Neural cell (in vitro differentiated cells): ENCODE measurements at regions not wholly inside any gene's neighbourhood (a gene's known extent, or its start where the extent isn't known, plus 50 kb on each side); places are given as distances from the start of the nearest gene placed in this dataset.

ENCODE experiments used
- EP300 ChIP-seq: fragments of 450-650 bp; conservative IDR thresholded peaks from 2 replicates; pipeline ENCODE4 v1.6.1; 2014; ENCODE audit warnings: antibody characterized with exemption, mild to moderate bottlenecking, moderate library complexity; ENCODE audit not compliant: poor library complexity, severe bottlenecking
- MXI1 ChIP-seq: fragments of 450-650 bp; conservative IDR thresholded peaks from 2 replicates; pipeline ENCODE4 v1.6.1; 2014; ENCODE audit warnings: antibody characterized with exemption, mild to moderate bottlenecking; ENCODE audit not compliant: poor library complexity, severe bottlenecking
- POLR2AphosphoS5 ChIP-seq: IDR thresholded peaks from 2 replicates; pipeline ENCODE4 v1.6.1; 2012
- RAD21 ChIP-seq: fragments of 450-650 bp; conservative IDR thresholded peaks from 2 replicates; pipeline ENCODE4 v1.6.1; 2014; ENCODE audit warnings: antibody characterized with exemption, mild to moderate bottlenecking, moderate library complexity
- SMC3 ChIP-seq: fragments of 450-650 bp; conservative IDR thresholded peaks from 2 replicates; pipeline ENCODE4 v1.6.1; 2014; ENCODE audit warnings: antibody characterized with exemption, mild to moderate bottlenecking, moderate library complexity; ENCODE audit not compliant: poor library complexity
- TAF1 ChIP-seq: IDR thresholded peaks from 2 replicates; pipeline ENCODE4 v1.6.1; 2012; ENCODE audit warnings: low read depth
- TF ChIP-seq, protein P1 (sequence below): fragments of 450-650 bp; IDR thresholded peaks from 2 replicates; pipeline ENCODE4 v1.5.1; 2014; ENCODE audit warnings: antibody characterized with exemption, mild to moderate bottlenecking, moderate library complexity; ENCODE audit not compliant: poor library complexity, severe bottlenecking

GRCh38 chr3:150082898-150083654 is 112.4 kb upstream of the PFN2 start:
- TF ChIP-seq RAD21 (no peak), SMC3 (no peak), EP300 (no peak), MXI1 (no peak), TAF1 (no peak), POLR2AphosphoS5 (no peak)
- TF ChIP-seq, protein P1, sequence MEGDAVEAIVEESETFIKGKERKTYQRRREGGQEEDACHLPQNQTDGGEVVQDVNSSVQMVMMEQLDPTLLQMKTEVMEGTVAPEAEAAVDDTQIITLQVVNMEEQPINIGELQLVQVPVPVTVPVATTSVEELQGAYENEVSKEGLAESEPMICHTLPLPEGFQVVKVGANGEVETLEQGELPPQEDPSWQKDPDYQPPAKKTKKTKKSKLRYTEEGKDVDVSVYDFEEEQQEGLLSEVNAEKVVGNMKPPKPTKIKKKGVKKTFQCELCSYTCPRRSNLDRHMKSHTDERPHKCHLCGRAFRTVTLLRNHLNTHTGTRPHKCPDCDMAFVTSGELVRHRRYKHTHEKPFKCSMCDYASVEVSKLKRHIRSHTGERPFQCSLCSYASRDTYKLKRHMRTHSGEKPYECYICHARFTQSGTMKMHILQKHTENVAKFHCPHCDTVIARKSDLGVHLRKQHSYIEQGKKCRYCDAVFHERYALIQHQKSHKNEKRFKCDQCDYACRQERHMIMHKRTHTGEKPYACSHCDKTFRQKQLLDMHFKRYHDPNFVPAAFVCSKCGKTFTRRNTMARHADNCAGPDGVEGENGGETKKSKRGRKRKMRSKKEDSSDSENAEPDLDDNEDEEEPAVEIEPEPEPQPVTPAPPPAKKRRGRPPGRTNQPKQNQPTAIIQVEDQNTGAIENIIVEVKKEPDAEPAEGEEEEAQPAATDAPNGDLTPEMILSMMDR, result no peak
